Mucosa of descending colon (tissue), 3 donors: ENCODE measurements at regions not wholly inside any gene's neighbourhood (a gene's known extent, or its start where the extent isn't known, plus 50 kb on each side); places are given as distances from the start of the nearest gene placed in this dataset.

Source experiments
- ATAC-seq: fragments of 200-7000 bp; cut with Tn5 transposase; one replicate; pipeline ENCODE4 v1.9.1; 2020; ENCODE audit warnings: mild to moderate bottlenecking, moderate library complexity
- DNase-seq, 3 donors: peaks; one replicate each; pipeline ENCODE4 v3.0.0-alpha.2; 2020
- H3K36me3 ChIP-seq: fragments of 200-600 bp; one replicate; pipeline ENCODE4 v1.8.0; 2021; ENCODE audit warnings: low read depth, mild to moderate bottlenecking
- H3K4me1 ChIP-seq: fragments of 200-600 bp; one replicate; pipeline ENCODE4 v1.8.0; 2021; ENCODE audit warnings: low read depth, mild to moderate bottlenecking
- H3K4me3 ChIP-seq: fragments of 200-600 bp; one replicate; pipeline ENCODE4 v1.8.0; 2021; ENCODE audit warnings: mild to moderate bottlenecking
- H3K9me3 ChIP-seq: fragments of 200-600 bp; one replicate; pipeline ENCODE4 v1.8.0; 2021; ENCODE audit warnings: mild to moderate bottlenecking
- intact Hi-C, 2 donors: fragments of 100-400 bp; cut with DNase I in 1 of 2; cut with micrococcal nuclease in 1 of 2; formaldehyde crosslinking; loops; one replicate each; pipeline versions ENCODE4 v1.11.0 to v1.11.1; 2022; cut with DNase I, micrococcal nuclease
- TF ChIP-seq, protein P1 (sequence below): fragments of 200-600 bp; IDR thresholded peaks from one replicate; pipeline ENCODE4 v1.8.0; 2022; ENCODE audit warnings: antibody characterized with exemption, mild to moderate bottlenecking
- donor health status: DM: no; HTN: no; CAD: no; lungs with moderate emphysema.
- donor health status: DM: no; HTN: no; CAD: no.
- donor health status: DM: no; HTN: yes; CAD: no.

DNA sequence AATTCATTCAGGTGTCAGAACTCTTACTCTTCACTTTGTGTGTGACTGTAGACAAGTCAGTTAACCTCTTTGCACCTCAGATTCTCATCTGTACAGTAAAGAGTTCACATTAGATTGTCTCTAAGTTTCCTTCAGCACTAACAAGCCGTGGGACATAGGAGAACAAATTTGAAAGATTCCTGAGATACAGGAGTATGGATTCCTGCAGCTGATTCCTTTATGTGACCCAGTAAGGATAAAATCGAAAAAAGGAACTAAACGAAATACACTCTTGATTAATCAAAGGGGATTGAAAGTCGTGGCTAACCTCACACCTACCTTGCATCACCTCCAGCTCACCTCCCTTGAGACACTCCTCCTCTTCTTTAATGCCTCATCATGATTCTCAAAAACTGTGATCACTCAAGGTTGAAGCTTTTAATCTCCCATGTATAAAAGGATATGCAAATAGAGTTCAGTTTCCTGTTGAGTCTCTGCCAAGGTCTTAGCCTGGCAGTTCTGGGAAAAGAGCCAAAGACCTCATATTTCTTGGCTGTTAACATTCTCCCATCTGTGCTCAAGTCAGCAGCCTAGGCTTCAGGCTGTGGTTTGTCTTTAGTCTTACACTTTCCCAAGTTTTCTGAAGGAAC is 156.6 kb downstream of the DAD1 start:
- Histone ChIP-seq H3K9me3 (no peaks in the 10 kb centered on the region), H3K4me3 (no peak overlapping the region), H3K4me1 (peaks cover 6% of the 10 kb centered on the region), H3K36me3 (no peaks in the 10 kb centered on the region)
- TF ChIP-seq, protein P1, sequence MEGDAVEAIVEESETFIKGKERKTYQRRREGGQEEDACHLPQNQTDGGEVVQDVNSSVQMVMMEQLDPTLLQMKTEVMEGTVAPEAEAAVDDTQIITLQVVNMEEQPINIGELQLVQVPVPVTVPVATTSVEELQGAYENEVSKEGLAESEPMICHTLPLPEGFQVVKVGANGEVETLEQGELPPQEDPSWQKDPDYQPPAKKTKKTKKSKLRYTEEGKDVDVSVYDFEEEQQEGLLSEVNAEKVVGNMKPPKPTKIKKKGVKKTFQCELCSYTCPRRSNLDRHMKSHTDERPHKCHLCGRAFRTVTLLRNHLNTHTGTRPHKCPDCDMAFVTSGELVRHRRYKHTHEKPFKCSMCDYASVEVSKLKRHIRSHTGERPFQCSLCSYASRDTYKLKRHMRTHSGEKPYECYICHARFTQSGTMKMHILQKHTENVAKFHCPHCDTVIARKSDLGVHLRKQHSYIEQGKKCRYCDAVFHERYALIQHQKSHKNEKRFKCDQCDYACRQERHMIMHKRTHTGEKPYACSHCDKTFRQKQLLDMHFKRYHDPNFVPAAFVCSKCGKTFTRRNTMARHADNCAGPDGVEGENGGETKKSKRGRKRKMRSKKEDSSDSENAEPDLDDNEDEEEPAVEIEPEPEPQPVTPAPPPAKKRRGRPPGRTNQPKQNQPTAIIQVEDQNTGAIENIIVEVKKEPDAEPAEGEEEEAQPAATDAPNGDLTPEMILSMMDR = no peak
- intact Hi-C loops = no loop called here
- peak in 1 of 3 donors; percentile 79 for DNase-seq
- peak; percentile 93 for ATAC-seq

DNA sequence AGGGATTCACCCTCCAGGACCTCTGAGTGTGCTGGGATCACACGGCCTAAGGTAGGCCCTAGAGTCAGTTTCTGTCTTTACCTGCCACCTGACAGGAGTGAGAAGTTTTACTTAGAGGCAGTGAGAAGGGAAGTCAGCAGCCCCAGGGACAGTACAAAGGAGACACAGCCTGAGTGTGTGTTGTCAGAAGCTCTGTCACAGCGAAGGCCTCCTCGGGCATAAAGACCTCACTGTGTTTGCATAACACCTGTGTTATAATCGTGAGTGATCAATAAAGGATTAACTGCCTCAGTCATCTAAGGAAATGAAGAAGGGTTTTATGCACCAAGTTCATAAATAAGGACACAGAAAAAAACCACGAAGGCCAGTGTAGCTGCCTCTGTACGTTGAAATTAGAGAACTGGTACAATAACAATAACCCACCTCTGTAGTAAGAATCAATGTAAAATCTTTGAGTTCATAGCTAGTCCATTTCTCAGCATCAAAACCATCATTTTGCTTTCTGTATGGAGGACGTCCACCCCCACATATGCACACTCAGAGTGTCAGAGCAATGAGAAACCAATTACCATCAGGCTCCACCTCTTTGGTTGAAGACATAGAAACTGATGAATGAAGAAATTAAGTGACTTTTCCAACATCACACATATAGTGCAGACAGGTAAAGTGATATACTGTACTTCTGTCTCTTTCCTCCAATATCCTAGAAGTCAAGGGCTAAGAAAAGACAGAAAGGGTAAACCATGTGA is 159.3 kb downstream of the DAD1 start:
- TF ChIP-seq, protein P1 = no peak
- ATAC-seq = no peak
- Histone ChIP-seq H3K4me1 (peaks cover 6% of the 10 kb centered on the region), H3K36me3 (no peaks in the 10 kb centered on the region), H3K9me3 (no peaks in the 10 kb centered on the region), H3K4me3 (no peak overlapping the region)
- no peak for DNase-seq
- intact Hi-C loops = no loop called here

DNA sequence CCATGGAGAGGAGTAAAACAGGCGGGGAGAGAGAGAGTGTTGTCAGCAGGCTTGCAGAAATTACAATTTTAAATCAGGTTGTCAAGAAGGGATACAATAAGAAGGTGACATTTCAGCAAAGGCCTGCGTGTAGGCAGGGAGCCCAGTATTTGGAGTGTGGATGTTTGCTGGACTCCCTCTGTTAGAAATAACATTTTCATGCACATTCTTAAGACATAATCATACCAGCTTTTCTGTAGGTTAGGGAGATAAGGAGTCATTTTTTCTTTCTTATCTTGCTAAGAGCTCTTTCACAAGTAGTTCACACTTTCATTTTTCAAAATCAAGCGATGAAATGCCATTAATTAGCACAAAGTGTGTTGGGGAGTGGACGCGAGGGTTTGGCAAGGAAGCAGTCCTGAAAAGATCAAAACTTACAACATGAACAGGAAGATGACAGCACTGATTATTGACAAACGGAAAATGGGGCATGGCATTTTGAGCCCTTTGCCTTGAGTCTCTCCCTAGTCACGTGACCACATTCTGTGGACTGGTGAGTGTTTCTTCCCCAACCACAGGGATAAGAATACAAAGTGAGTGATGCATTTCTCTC is 160.2 kb downstream of the DAD1 start:
- DNase-seq (no peak), ATAC-seq (peak; percentile 4)
- H3K4me1 ChIP-seq = peaks cover 6% of the 10 kb centered on the region
- H3K36me3 ChIP-seq = no peaks in the 10 kb centered on the region
- no peaks in the 10 kb centered on the region for H3K9me3 ChIP-seq
- TF ChIP-seq, protein P1 = no peak
- intact Hi-C loops = no loop called here
- no peak overlapping the region for H3K4me3 ChIP-seq

DNA sequence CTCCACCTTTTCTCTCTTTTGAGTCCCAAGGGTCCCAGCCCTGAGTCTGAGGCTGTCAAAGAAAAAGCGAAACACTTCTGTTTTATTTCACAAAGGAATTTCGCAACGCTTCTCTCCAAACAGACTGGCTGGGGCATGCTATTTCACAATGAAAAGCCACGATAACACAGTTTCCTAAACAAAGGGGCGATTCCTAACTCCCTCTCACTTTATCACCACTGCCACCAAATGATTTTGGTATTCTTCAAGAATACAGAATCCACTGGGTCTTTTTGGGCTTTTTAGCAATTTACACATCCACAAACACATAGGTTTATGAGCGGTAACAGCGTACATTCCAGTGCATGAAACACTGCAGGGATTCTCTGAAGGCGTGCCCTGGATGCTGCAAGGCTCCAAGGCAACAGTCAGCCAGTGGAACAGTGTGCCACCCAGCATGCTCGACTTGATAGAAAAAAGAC is 161.2 kb downstream of the DAD1 start:
- TF ChIP-seq, protein P1 = no peak
- intact Hi-C loops = no loop called here
- ATAC-seq (peak; percentile 35), DNase-seq (peak in 1 of 3 donors; percentile 17)
- Histone ChIP-seq H3K9me3 (no peaks in the 10 kb centered on the region), H3K4me3 (no peak overlapping the region), H3K4me1 (no peaks in the 10 kb centered on the region), H3K36me3 (no peaks in the 10 kb centered on the region)

DNA sequence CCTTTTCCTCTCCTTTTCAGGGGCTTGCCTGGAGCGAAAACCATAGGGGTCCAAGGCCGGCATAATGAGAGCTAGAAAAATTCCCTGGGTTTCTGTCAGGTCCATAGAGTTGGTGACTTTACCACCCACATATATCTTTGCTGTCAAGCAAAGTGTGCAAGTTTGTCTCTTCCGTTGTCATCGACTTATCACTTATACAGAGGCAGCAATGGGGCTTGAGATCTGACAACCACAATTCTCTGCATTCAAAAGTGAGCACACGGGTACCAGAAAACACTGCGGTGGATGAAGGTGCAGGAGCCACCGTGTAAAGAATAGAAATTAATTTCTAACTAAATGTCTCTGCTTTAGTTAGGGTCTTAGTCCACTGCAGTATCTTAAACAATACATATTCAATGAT is 162.3 kb downstream of the DAD1 start:
- Histone ChIP-seq H3K4me1 (no peaks in the 10 kb centered on the region), H3K9me3 (no peaks in the 10 kb centered on the region), H3K36me3 (no peaks in the 10 kb centered on the region), H3K4me3 (no peak overlapping the region)
- TF ChIP-seq, protein P1 = no peak
- ATAC-seq (no peak), DNase-seq (no peak)
- intact Hi-C loops = no loop called here
